Astrocyte (in vitro differentiated cells and primary cell): ENCODE measurements at regions not wholly inside any gene's neighbourhood (a gene's known extent, or its start where the extent isn't known, plus 50 kb on each side); places are given as distances from the start of the nearest gene placed in this dataset.

ENCODE experiments used
- DNase-seq: peaks from one replicate; pipeline ENCODE4 v3.0.0-alpha.2; 2010; ENCODE audit warnings: low read depth
- FAIRE-seq: peaks from 2 replicates; lab custom pipeline; 2011; peaks lifted over from hg19 to GRCh38; lab: Jason Lieb, UNC
- H2AFZ ChIP-seq: 2 replicates; pipeline ENCODE4 v1.6.0; 2012; ENCODE audit warnings: low read depth, low read length, inconsistent platforms
- H3K27ac ChIP-seq: 2 replicates; pipeline ENCODE4 v1.5.1; 2011; ENCODE audit warnings: low read depth, low read length, inconsistent platforms
- H3K27me3 ChIP-seq: 2 replicates; pipeline ENCODE4 v1.6.0; 2011; ENCODE audit warnings: low read length, inconsistent platforms; ENCODE audit not compliant: insufficient read depth
- H3K36me3 ChIP-seq: 2 replicates; pipeline ENCODE4 v1.5.1; 2011; ENCODE audit warnings: low read length, inconsistent platforms; ENCODE audit not compliant: insufficient read depth
- H3K4me1 ChIP-seq: 2 replicates; pipeline ENCODE4 v1.5.1; 2011; ENCODE audit warnings: low read length, inconsistent platforms; ENCODE audit not compliant: insufficient read depth
- H3K4me2 ChIP-seq: 2 replicates; pipeline ENCODE4 v1.6.0; 2012; ENCODE audit warnings: low read length, inconsistent platforms
- H3K4me3 ChIP-seq: 2 replicates; pipeline ENCODE4 v1.5.1; 2011; ENCODE audit warnings: low read depth, mild to moderate bottlenecking, low read length, inconsistent platforms; ENCODE audit not compliant: insufficient read depth
- H3K79me2 ChIP-seq: 2 replicates; pipeline ENCODE4 v1.6.0; 2012; ENCODE audit warnings: mild to moderate bottlenecking, low read length, inconsistent platforms; ENCODE audit not compliant: insufficient read depth
- H3K9ac ChIP-seq: 2 replicates; pipeline ENCODE4 v1.6.0; 2012; ENCODE audit warnings: mild to moderate bottlenecking, low read length, inconsistent platforms
- H3K9me3 ChIP-seq: 2 replicates; pipeline ENCODE4 v1.5.1; 2012; ENCODE audit warnings: low read depth, mild to moderate bottlenecking, low read length, inconsistent platforms; ENCODE audit not compliant: insufficient read depth
- H4K20me1 ChIP-seq: 2 replicates; pipeline ENCODE4 v1.6.0; 2012; ENCODE audit warnings: low read length, inconsistent platforms; ENCODE audit not compliant: insufficient read depth
- H3K27ac Mint-ChIP-seq: one replicate; pipeline ENCODE4 v1.8.0; 2021; ENCODE audit warnings: mild to moderate bottlenecking, mixed read lengths; ENCODE audit not compliant: unreplicated experiment
- H3K27me3 Mint-ChIP-seq: one replicate; pipeline ENCODE4 v1.8.0; 2021; ENCODE audit warnings: low read depth, mixed read lengths; ENCODE audit not compliant: unreplicated experiment
- H3K36me3 Mint-ChIP-seq: one replicate; pipeline ENCODE4 v1.8.0; 2021; ENCODE audit warnings: low read depth, mixed read lengths; ENCODE audit not compliant: unreplicated experiment
- H3K4me1 Mint-ChIP-seq: one replicate; pipeline ENCODE4 v1.8.0; 2021; ENCODE audit warnings: low read depth, mixed read lengths; ENCODE audit not compliant: unreplicated experiment
- H3K4me3 Mint-ChIP-seq: one replicate; pipeline ENCODE4 v1.8.0; 2021; ENCODE audit warnings: mild to moderate bottlenecking, moderate library complexity, mixed read lengths; ENCODE audit not compliant: unreplicated experiment
- H3K9me3 Mint-ChIP-seq: one replicate; pipeline ENCODE4 v1.8.0; 2021; ENCODE audit warnings: mild to moderate bottlenecking, mixed read lengths; ENCODE audit not compliant: unreplicated experiment
- CTCF ChIP-seq: IDR thresholded peaks from 2 replicates; pipeline ENCODE4 v1.5.1; 2011; ENCODE audit warnings: low read depth, mild to moderate bottlenecking, inconsistent platforms, low read length, moderate library complexity; ENCODE audit not compliant: insufficient read depth
- EZH2 ChIP-seq: IDR thresholded peaks from 2 replicates; pipeline ENCODE4 v1.6.1; 2012; ENCODE audit warnings: mild to moderate bottlenecking, low read length, inconsistent platforms; ENCODE audit not compliant: insufficient read depth

GRCh38 chr7:27423821-27424220, 181.2 kb downstream of the EVX1 start:
- Histone ChIP-seq H3K9ac (no peak overlapping the region), H3K9me3 (no peaks in the 10 kb centered on the region), H3K36me3 (no peaks in the 10 kb centered on the region), H4K20me1 (no peaks in the 10 kb centered on the region), H3K79me2 (no peaks in the 10 kb centered on the region), H3K27me3 (peaks cover 3% of the 10 kb centered on the region), H3K4me3 (no peak overlapping the region), H3K4me1 (no peaks in the 10 kb centered on the region), H3K4me2 (no peak overlapping the region), H2AFZ (no peak overlapping the region), H3K27ac (no peak overlapping the region)
- Mint-ChIP-seq H3K27ac (no peak overlapping the region), H3K4me1 (no peaks in the 10 kb centered on the region), H3K4me3 (no peak overlapping the region), H3K27me3 (peaks cover 12% of the 10 kb centered on the region), H3K9me3 (peaks cover 1% of the 10 kb centered on the region), H3K36me3 (no peaks in the 10 kb centered on the region)
- FAIRE-seq: no peak
- DNase-seq: no peak
- TF ChIP-seq CTCF: no peak
- no peak for TF ChIP-seq EZH2

- no peak overlapping the region for H3K4me3 ChIP-seq
- H3K36me3 ChIP-seq: no peaks in the 10 kb centered on the region
- no peak overlapping the region for H3K27ac ChIP-seq
- no peak overlapping the region for H3K4me2 ChIP-seq
- no peak overlapping the region for H2AFZ ChIP-seq
- no peaks in the 10 kb centered on the region for H3K4me1 ChIP-seq
- no peak overlapping the region for H3K27ac Mint-ChIP-seq
- H3K9ac ChIP-seq: no peak overlapping the region
- peaks cover 3% of the 10 kb centered on the region for H3K27me3 ChIP-seq
- peaks cover 12% of the 10 kb centered on the region for H3K27me3 Mint-ChIP-seq
- DNase-seq: no peak
- H3K36me3 Mint-ChIP-seq: no peaks in the 10 kb centered on the region
- no peaks in the 10 kb centered on the region for H3K79me2 ChIP-seq
- no peak for TF ChIP-seq CTCF
- no peak for TF ChIP-seq EZH2
- no peak overlapping the region for H3K4me3 Mint-ChIP-seq
- no peaks in the 10 kb centered on the region for H3K9me3 ChIP-seq
- H3K4me1 Mint-ChIP-seq: no peaks in the 10 kb centered on the region
- H4K20me1 ChIP-seq: no peaks in the 10 kb centered on the region
- FAIRE-seq: no peak
- peaks cover 1% of the 10 kb centered on the region for H3K9me3 Mint-ChIP-seq
Measured at GRCh38 chr7:27424231-27424630, 181.6 kb downstream of the EVX1 start.

DNA sequence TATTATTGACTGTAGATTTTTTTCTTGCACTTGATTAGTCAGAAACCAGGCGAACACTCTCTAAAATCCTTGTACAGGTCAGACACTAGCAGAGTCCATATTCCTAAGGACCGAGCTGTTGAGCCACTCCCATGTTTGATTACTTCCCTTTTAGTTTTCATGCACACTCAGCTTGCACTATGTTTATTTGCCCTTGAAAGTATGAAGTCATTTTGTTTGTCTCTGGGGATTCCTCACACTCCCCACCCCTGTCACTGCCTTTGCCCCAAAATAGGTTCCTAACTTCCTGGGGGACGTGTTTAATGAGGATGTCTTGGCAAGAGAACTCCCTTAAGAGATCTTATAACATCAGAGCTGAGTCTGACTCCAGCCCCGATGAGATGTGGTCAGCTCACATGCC, 182.1 kb downstream of the EVX1 start:
- H3K4me3 ChIP-seq: no peak overlapping the region
- H3K27me3 Mint-ChIP-seq: peaks cover 12% of the 10 kb centered on the region
- H2AFZ ChIP-seq: no peak overlapping the region
- no peaks in the 10 kb centered on the region for H3K4me1 Mint-ChIP-seq
- H3K9ac ChIP-seq: no peak overlapping the region
- no peak overlapping the region for H3K4me3 Mint-ChIP-seq
- FAIRE-seq (no peak), DNase-seq (no peak)
- H3K36me3 Mint-ChIP-seq: no peaks in the 10 kb centered on the region
- H3K27ac Mint-ChIP-seq: no peak overlapping the region
- no peak for TF ChIP-seq EZH2
- H3K4me2 ChIP-seq: no peak overlapping the region
- peaks cover 1% of the 10 kb centered on the region for H3K9me3 Mint-ChIP-seq
- H3K79me2 ChIP-seq: no peaks in the 10 kb centered on the region
- H3K36me3 ChIP-seq: no peaks in the 10 kb centered on the region
- H3K4me1 ChIP-seq: no peaks in the 10 kb centered on the region
- H4K20me1 ChIP-seq: no peaks in the 10 kb centered on the region
- H3K27me3 ChIP-seq: peaks cover 3% of the 10 kb centered on the region
- H3K27ac ChIP-seq: no peak overlapping the region
- H3K9me3 ChIP-seq: no peaks in the 10 kb centered on the region
